Activated CD8-positive, alpha-beta memory T cell treated with anti-CD3 and anti-CD28 coated beads for 48 hours (primary cell): ENCODE measurements at regions not wholly inside any gene's neighbourhood (a gene's known extent, or its start where the extent isn't known, plus 50 kb on each side); places are given as distances from the start of the nearest gene placed in this dataset.

ENCODE experiments used
- DNase-seq, 3 experiments: peaks; one replicate each; pipeline ENCODE4 v3.0.0-alpha.2; 2020; ENCODE audit warnings: low read depth in 2 of 3, low spot score in 2 of 3

DNA sequence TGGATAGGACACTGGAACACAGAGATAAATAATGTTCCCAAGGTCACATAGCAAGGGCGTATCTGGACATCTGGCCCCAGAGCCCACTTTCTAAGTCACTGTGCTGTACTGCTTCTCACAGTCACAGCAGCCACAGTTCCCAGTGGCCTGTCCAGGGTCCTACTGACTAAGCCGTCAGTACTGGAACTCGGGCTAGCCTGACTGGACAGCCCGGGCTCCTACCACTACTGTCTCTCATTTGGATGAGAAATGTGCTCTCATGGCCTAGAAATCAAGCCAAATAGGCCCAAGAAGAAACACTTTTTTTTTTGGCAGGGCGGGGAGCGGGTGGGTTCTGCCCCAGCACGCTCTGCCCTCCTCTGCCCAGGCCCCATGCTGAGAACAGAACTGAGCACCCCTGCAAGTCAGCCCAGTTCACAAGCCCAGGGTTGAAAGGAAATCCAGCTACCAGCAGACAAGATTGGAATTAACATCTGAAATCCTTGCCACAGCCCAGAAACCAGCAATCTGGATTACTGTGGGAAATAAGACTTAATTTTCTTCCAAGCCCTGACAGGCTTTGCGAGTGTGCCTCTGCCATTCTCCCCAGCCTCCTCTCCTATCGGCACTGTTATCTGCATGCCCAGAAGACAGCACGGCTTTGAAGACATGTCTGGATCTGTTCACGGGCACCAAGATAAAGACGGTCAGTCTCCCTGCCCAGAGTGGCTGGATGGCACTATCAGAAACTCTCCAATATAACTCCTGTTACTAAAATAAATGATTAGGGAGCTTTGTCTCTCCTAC lies 182.9 kb upstream of the NCAM1 start:
- no peak for DNase-seq

DNA sequence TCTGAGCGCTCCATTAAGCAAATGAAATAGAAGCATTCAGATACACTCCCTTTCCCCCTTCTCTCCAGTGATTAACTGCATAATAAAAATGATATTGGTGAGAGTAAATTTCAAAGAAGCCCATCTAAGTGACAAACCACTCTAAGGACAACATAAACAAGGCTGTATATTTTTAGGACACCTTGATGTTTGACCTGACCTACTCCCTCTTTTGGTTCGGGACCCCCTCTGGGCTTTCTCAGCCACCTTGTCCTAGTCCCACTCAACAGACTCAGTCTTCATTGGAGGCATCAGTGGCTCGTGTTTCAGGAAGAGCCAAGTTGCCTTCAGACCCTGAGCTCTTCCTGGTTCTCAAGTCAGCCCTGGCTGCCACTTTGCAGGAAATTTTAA lies 182.3 kb upstream of the NCAM1 start:
- DNase-seq, result no peak

DNA sequence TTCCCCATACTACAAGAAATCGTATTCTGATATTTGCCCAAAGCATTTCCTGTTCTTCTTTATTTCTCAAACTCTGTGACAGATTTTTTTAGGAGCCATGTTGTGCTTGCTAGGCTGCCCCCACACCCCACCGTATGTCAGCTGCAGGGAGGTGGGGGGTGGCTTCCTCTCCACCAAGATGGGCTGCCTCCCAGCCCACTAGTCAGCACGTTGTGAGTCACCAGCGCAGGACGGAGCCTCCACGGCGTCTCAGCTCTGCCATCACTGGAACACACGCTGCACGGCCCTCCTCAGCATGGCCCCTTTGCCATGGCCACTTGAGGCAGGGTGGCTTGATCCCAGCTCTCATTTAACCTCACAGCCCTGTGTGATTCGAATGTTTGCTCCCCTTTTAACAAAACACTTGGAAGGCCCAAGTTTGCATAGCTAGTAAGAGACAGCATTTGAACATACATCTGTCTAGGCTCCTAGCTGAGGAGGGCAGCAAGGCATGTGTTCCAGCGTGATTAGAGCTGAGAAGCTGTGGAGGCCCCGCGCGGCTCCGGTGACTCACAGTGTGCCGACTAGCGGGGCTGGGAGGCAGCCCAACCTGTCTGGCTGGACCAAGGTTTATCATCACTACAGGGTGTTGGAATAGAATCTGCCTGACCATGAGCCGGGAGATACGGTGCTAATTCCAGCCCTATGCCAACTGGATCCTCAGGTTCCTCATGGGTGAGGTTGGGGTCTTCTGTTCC lies 180.7 kb upstream of the NCAM1 start:
- no peak for DNase-seq

DNA sequence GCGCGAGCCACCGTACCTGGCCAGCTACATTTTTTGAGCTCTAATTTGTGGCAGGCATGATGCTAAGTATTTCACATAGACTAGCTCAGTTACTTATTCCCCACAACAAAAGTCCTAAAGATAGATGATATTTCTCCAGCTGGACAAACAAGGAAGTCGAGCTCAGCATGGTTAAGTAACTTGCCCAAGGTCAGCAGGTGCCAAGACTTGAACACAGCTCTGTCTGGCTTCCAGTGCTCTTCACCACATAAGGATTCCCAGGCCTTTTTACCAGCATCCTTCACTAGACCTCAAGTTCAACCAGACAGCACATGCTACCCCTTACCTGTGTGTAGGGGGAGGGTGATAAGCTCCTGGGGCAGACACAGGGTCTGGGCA lies 177.3 kb upstream of the NCAM1 start:
- DNase-seq, result no peak

DNA sequence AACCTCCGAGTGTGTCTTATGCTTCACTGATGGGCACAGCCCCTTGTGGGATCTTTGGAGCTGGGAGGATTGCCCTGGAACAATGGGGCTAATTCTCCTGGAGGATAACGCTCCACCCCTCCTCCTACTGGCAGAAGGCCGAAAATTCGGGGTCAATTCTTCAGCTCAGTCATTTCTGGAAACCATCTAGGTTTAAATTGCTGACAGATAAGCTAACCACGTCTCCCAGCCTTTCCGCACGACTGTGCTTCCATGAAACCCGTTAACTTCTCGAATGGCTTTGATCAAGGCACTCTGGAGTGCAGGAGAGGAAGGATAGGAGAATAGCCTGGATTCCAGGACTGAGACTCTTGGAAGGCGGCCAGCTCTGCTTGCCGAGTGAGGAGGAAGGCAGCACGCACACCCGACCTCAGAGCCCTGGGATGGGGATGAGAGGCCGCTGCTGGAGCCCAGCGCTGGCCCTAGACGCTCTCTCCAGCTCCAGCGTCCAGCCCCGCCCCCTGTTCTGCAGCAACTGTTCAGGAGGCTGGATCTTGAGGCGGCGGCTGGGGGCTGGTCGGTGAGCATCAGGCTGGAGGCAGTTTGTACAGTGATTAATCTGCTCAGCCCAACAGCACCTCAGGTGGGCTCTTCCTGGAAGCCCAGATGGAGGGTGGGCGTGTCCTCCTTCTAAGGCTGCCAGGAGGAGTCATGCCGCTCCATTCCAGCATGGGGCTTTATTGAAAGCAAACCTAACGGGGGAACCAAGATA lies 176.7 kb upstream of the NCAM1 start:
- no peak for DNase-seq

DNA sequence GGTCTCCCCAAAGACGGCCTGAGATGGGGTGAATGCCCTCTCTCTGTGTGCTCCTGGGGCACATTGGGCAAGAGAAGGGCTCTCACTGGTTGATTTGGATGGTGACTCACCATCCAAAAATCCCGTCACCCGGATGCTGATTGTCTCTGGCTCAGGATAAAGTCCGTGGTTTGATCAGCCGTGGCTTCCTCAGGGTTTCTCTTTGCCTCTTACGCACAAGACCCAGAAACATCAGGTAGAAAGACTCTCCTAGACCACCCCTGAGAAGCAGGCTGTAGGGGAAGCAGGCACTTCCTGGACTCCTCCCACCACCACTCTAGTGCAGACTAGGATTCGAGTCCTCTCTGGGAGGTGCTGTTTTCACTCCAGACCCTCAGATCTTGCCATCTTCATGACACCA lies 176.1 kb upstream of the NCAM1 start:
- no peak for DNase-seq

DNA sequence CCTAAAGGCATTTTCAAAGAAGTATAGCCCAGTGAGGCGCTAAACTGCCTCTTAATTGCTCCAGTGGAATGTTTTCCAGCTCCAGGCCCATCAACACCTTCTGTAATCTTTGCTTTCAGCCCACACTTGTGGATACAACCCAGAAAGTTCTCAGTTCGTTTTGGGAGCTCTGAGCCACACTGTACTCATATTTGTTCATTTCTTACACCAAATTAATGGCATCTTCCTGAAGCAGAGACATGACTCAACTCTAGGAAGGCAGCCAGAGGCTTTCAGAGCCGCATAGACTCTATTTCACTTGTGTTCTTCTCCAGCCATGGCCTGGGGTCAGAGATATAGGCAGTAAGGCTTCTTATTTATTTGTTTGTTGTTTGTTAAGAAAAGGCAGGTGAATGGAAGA lies 175.5 kb upstream of the NCAM1 start:
- DNase-seq, result no peak

DNA sequence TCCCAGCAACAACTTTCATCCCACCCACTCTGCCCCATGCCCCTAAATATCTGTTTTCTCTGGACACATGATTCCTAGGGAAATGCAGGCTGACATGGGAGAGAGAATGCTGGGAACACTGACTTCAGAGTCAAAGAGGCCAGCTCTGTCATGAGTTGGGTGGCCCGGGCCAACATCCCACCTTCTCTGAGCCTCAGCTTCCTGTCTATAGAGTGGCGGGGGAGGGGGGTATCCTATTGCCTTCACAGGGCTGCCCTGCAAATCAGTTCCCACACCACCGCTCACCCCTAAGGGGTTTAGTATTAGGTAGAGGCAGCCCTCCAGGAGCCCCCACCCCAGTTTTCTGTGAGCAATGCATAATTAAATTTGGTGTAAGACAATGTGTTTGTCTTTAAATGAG lies 175.0 kb upstream of the NCAM1 start:
- no peak for DNase-seq

DNA sequence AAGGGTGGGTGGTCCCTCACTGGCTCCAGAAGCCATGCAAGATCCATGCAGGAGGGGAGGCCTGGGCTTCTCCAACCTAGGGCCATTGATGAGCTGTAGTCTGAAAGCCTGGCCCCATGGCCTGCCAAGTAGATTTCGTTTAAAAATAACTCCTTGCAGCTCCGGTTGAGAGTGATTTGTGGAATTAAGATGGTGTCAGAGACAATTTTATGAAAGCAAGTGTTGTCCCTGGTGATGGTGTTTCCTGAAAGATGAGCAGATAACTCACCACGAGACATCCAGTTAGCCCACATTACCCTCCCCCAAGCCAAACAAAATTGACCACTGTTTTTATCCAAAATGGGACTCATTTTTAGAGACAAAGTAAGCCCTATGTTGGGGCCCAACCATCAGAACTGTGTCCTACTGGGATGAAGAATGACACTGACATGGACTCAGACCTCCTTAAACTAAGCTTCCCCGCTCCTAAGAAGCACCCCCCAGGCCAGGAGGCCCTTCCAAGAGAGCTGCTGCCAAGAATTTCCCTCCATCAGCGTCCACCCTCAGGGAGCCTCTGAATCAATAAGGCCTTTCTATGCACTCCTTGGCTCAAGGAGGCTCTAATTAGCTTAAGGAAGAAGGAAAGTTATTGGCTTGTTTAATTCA lies 174.2 kb upstream of the NCAM1 start:
- DNase-seq, result no peak

DNA sequence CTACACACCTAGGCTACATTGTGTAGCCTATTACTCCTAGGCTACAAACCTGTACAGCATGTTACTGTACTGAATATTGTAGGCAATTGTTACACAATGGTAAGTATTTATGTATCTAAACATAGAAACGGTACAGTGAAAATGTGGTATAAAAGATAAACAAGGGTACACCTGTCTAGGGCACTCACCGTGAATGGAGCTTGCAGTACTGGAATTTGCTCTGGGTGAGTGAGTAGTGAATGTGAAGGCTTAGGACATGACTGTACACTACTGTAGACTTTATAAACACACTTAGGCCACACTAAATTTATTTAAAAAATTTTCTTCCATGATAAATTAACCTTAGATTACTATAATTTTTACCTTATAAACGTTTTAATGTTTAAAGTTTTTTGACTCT lies 171.7 kb upstream of the NCAM1 start:
- no peak for DNase-seq

DNA sequence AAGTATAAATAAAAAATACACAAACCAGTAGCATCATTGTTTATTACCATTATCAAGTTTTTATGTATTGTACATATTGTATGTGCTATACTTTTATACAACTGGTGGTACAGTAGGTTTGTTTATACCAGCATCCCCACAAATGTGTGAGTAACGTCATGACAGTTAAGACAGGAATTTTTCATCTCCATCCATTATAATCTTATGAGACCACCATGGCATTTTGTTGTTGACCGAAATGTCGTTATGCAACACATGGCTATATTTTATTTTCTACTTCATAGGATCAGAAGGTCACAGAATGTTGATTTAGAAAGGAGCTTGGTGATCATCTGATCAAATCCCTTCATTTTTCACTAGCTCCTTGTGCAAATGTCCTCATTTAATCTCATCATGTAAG lies 170.9 kb upstream of the NCAM1 start:
- DNase-seq, result no peak

DNA sequence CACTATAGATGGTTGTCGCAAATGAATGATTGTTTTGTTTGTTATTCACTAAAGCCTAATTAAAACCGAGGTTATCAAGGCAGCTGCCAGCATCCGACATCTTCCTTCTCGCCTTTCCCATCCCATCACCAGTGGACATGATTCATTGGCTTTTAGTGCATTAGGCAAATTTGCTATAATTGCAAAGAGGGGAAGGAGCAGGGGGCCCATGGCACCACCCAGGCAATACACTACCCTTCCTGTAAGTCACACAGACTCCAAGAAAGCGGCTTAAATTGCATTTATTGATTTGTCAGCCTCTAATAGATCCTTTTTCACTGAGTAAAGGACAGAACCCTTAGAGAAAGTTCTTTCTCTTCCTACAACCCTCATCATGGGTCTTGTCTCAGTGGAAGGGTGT lies 169.2 kb upstream of the NCAM1 start:
- no peak for DNase-seq

DNA sequence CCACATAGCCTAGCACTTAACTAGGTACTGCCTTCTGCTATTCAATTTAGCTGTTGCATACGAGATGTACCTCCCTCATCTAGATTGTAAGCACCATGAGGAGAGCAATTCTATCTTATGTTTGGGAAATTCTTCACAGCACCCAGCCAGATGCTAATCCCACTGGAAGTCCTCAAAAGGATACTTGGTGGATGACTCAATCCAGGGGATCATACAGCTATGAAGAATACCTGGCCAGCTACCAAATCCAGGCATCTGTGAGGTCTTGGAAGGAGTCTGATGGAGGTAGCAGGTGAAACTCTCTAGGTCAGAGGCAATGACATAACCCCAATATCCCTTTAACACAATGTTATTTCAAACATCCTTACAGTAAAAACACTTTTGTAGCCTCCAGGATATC lies 167.8 kb upstream of the NCAM1 start:
- no peak for DNase-seq

DNA sequence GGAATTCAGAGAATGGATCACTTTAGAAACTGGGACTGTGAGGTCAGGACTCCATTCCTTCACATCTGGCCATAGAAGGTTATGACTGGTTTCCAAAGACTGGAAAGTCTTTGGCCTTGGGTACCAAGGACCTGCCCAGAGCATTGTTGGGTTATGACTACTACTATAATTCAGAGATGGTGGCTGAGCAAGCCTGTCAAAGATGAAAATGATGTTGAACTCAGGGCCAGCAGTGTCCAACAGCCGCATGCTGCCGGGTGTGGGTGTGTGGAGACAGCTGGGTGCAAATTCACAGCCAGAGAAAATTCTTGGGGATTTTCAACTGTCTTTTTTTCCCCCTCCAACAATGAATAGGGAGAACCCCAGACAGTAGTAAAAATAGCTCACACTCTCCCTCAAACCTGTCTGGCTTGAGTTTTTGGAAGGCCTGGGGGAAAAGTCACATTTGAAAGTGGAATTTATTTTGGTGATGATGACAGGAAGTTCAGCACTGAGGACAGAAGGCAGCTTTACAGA lies 166.8 kb upstream of the NCAM1 start:
- DNase-seq, result no peak

DNA sequence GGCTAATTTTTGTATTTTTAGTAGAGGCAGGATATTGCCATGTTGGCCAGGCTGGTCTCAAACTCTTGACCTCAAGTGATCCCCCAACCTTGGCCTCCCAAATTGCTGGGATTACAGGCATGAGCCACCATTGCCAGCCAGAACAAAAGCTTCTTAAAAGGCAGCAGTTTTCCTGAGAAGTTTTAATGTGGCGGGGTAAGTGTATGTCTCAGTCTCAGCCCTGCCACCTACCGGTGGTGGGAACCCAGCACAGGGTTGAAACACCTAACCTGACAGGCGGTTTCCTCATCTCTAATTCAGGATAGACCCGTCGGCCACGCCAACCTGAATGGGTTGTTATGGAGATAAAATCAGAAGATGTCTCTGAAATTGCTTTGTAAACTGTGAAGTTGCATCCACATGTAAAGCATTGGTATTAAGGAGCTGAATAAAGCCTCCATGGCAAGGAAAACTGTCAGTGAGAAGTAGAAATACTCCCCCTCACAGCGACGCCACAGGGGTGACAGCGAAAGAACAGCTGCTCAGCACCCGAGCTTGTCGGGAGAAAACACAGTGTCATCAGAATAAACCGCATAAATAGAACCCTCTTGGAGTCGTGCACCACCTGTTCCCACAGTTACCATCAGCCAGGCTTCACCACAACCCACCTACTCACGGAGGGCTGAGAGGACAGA lies 165.9 kb upstream of the NCAM1 start:
- DNase-seq, result no peak

DNA sequence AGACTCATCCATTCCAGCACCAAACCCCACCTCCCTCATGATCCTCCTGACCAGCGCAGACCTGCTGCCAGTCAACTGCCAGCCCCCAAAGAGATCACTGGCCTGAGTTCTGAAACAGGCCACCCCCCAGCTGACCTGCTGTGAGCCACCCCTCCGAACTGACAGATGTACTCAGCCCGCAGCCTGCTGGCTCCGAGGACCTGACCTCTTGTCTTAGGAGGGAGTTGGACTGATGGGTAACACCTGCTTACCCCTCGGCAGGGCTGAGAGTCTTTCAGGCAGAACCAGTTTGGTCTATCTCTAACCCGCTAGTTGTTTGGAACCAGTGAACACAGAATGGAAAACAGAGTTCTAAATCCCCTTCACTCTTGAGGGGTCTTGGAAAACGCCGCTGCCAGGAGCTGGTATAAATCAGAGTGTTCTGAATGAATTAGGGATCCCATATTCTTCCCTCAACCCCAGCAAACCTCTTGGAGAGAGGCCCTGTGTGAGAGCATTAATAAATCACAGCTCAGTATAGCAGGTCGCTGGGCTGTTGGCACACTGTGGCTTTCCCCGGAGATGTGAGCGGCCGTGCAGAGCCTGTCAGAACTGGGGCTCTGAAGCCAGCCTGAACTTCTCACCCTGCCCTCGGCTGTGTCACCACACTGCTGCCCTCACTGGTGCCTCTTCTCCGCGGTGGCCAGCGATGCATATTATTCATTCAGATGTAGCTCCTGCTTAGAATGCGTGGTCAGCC lies 165.1 kb upstream of the NCAM1 start:
- DNase-seq, result no peak

DNA sequence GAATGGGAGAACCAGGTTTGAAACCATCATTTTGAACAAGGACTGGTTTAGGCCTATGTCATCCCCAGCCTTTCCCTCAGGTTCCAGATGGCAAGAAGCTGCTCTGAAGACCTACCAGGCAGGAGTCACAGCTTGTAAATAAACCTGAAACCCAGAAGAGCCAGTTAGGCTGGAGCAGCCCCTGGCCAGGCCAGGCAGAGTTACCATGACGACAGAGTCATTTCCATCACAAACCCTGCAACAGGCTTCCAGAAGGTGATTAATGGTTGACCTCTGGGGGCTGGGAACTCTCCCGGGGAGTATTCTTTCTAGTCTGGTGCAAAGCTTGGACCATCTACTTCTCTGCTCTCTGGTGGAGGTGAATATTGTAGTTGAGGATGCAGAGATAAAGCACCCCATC lies 164.1 kb upstream of the NCAM1 start:
- no peak for DNase-seq

DNA sequence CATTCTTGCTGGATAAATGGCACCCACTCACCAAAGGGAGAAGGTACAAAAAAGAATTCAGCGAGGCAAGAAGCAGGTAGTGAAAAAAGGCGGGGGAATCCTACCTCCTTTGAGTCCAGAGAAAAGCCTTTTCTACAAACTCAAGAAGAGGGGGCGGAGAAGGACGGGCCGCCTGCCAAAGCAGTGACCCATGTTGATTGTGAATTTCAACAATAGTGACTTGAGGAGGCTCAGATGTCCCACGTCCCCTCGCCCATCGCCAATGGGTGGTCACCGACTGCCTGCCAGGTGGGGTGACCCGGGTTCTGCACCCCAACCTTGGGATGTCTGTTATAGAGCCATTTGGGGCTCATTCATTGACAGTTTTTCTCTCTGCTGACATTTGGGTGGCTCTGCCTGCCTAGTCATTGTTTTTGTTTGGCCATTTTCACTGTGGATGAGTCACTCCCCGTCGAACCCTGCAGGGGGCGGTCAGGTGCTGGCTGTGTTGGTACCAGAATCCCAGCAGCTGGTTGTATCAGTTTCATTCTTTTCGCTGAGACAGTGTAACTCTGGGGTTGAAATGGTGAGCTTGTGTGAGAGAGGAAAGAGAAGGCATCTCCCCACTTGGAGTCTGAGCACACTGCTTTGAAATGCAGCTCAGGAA lies 163.4 kb upstream of the NCAM1 start:
- no peak for DNase-seq

DNA sequence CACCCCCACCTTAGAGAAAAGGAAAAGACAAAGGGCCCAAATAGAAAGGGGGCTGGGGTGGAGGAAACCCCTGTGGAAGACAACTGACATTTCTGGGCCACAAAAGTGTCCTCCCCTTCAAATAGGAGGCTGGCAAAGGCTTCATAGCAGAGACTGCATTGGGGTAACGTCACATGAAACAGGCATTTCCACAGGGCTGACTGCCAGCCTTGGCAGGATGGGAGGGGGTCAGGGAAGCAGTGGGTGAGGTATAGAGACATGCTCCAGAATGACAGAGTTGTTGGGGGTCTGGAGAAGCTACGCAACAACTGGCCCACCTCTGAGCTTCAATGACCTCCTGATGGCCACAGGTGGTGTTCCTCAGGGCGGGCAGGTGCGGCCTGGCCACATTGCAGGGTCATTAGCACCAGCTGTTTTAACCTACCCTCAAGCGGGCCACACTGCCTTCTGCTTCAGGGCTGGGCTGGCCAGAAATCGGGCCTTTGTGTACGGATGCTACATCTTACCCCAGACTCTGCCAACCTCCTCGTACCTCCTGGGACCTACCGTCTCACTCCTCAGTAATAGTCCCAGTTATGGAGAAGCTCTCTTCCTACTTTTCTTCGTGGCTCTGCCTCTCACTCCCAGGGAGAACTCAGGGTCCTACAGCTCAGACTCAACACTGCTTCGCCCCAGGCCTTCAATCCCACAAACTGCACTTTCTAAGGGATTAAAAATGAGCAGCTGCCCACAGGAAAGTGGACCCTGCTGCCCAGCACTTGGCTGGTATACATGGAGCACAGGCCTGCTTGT lies 160.0 kb upstream of the NCAM1 start:
- no peak for DNase-seq
